K562 (cell line): ENCODE measurements at regions not wholly inside any gene's neighbourhood (a gene's known extent, or its start where the extent isn't known, plus 50 kb on each side); places are given as distances from the start of the nearest gene placed in this dataset.

Experiments used
- CBFA2T2 ChIP-seq: fragments of 450-650 bp; conservative IDR thresholded peaks from 2 replicates; pipeline ENCODE4 v1.6.1; 2017; ENCODE audit warnings: mild to moderate bottlenecking
- CHCHD3 ChIP-seq: fragments of 250-450 bp; sonication (Bioruptor Pico); IDR thresholded peaks from 2 replicates; pipeline ENCODE4 v2.1.2; 2022; ENCODE audit warnings: mild to moderate bottlenecking
- IRF9 ChIP-seq: fragments of 450-650 bp; IDR thresholded peaks from 2 replicates; pipeline ENCODE4 v1.6.1; 2016; ENCODE audit warnings: missing biosample characterization, missing genetic modification characterization
- MTA2 ChIP-seq: fragments of 450-650 bp; IDR thresholded peaks from 2 replicates; pipeline ENCODE4 v1.6.1; 2016; ENCODE audit warnings: low read depth
- PTRF ChIP-seq: fragments of 450-650 bp; IDR thresholded peaks from 2 replicates; pipeline ENCODE4 v1.6.1; 2016; ENCODE audit warnings: mild to moderate bottlenecking, missing genetic modification characterization, missing compliant biosample characterization
- RHOXF2B ChIP-seq: fragments of 250-450 bp; sonication (Bioruptor Pico); conservative IDR thresholded peaks from 2 replicates; pipeline ENCODE4 v1.5.1; 2021
- SOX6 ChIP-seq: fragments of 450-650 bp; IDR thresholded peaks from 2 replicates; pipeline ENCODE4 v1.6.1; 2014; ENCODE audit warnings: mild to moderate bottlenecking
- ZBTB26 ChIP-seq: fragments of 450-650 bp; formaldehyde crosslinking; IDR thresholded peaks from 2 replicates; pipeline ENCODE4 v1.4.0; 2022; ENCODE audit warnings: missing genetic modification characterization
- ZNF609 ChIP-seq: sonication (generic); formaldehyde crosslinking; IDR thresholded peaks from 2 replicates; pipeline ENCODE4 v1.8.1; 2023; ENCODE audit warnings: missing genetic modification reagents, mild to moderate bottlenecking, borderline replicate concordance

DNA sequence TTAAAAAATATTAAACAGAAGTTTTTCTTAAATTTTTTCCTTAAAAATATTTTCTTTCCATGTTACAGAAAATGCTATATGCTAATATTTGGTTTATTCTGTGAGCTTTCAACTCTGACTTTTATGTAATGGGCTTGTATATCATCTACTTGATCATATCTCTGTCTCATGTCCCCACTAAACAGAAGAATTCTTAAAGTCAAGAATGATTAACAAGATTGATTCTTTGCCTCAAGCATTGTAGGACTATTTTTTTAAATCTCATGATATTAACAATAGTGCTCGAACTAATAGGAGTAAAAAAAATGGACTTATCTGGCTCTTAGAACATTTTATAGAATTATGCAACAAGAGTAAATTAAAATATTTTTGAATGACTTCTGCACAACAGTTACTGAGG, 206.3 kb downstream of the C12orf50 start (continued):
- TF ChIP-seq CBFA2T2 (no peak), IRF9 (tag) (no peak), CHCHD3 (CRISPR knock-in tag) (no peak), SOX6 (no peak), ZBTB26 (CRISPR knock-in tag) (no peak), ZNF609 (CRISPR knock-in tag) (no peak), MTA2 (no peak), PTRF (tag) (no peak), RHOXF2B (CRISPR knock-in tag) (no peak)
